ENCODE measurements at regions not wholly inside any gene's neighbourhood (a gene's known extent, or its start where the extent isn't known, plus 50 kb on each side); places are given as distances from the start of the nearest gene placed in this dataset.

GRCh38 chr6:11350294-11350693 lies 117.8 kb upstream of the NEDD9 start:
- 87 to 96% methylated on average over 4 of the region's 4 CpGs for WGBS, 2 donors

GRCh38 chr6:11349880-11350279 lies 117.4 kb upstream of the NEDD9 start:
- Histone ChIP-seq H3K36me3 (no peaks in the 10 kb centered on the region), H3K27me3 (no peaks in the 10 kb centered on the region), H3K9me3 (no peaks in the 10 kb centered on the region), H3K27ac (no peak overlapping the region), H3K4me3 (no peak overlapping the region), H3K4me1 (no peaks in the 10 kb centered on the region)
- no peak for DNase-seq
- TF ChIP-seq POLR2AphosphoS5 (IDR thresholded peaks at IDR 0.05): no peak
- TF ChIP-seq EP300 (IDR thresholded peaks at IDR 0.05): no peak
- no peak for TF ChIP-seq CTCF (IDR thresholded peaks at IDR 0.05)
- no peak for TF ChIP-seq POLR2A (IDR thresholded peaks at IDR 0.05)
- intact Hi-C loops (cut with DNase I): no loop called here

More at GRCh38 chr6:11350294-11350693, 117.8 kb upstream of the NEDD9 start:
- TF ChIP-seq EP300 (IDR thresholded peaks at IDR 0.05): no peak
- no peak for TF ChIP-seq CTCF (IDR thresholded peaks at IDR 0.05)
- no peak for TF ChIP-seq POLR2A (IDR thresholded peaks at IDR 0.05)
- peak in 1 of 4 donors; percentile 11 for TF ChIP-seq POLR2AphosphoS5 (IDR thresholded peaks at IDR 0.05)
- no peaks in the 10 kb centered on the region for H3K36me3 ChIP-seq
- no peak overlapping the region for H3K4me3 ChIP-seq
- H3K9me3 ChIP-seq: no peaks in the 10 kb centered on the region
- H3K4me1 ChIP-seq: no peaks in the 10 kb centered on the region
- intact Hi-C loops (cut with DNase I): no loop called here
- H3K27ac ChIP-seq: no peak overlapping the region
- DNase-seq: no peak
- no peaks in the 10 kb centered on the region for H3K27me3 ChIP-seq

GRCh38 chr6:11346516-11346915 lies 114.0 kb upstream of the NEDD9 start:
- no peaks in the 10 kb centered on the region for H3K9me3 ChIP-seq

GRCh38 chr6:11345536-11345935 lies 113.1 kb upstream of the NEDD9 start:
- WGBS, 2 donors: 95% methylated on average over 5 of the region's 5 CpGs
- intact Hi-C loops (cut with DNase I): no loop called here
- Histone ChIP-seq H3K36me3 (no peaks in the 10 kb centered on the region), H3K27me3 (no peaks in the 10 kb centered on the region), H3K9me3 (no peaks in the 10 kb centered on the region), H3K4me1 (no peaks in the 10 kb centered on the region), H3K27ac (no peak overlapping the region), H3K4me3 (no peak overlapping the region)
- no peak for DNase-seq
- TF ChIP-seq EP300 (IDR thresholded peaks at IDR 0.05): no peak
- no peak for TF ChIP-seq CTCF (IDR thresholded peaks at IDR 0.05)
- no peak for TF ChIP-seq POLR2AphosphoS5 (IDR thresholded peaks at IDR 0.05)
- no peak for TF ChIP-seq POLR2A (IDR thresholded peaks at IDR 0.05)

More at GRCh38 chr6:11346516-11346915, 114.0 kb upstream of the NEDD9 start:
- no peak for DNase-seq
- Histone ChIP-seq H3K27ac (no peak overlapping the region), H3K36me3 (no peaks in the 10 kb centered on the region), H3K27me3 (no peaks in the 10 kb centered on the region), H3K4me1 (no peaks in the 10 kb centered on the region), H3K4me3 (no peak overlapping the region)
- TF ChIP-seq CTCF (IDR thresholded peaks at IDR 0.05) (no peak), POLR2AphosphoS5 (IDR thresholded peaks at IDR 0.05) (no peak), POLR2A (IDR thresholded peaks at IDR 0.05) (no peak), EP300 (IDR thresholded peaks at IDR 0.05) (no peak)
- intact Hi-C loops (cut with DNase I): no loop called here
- WGBS, 2 donors: 79 to 89% methylated on average over 1 of the region's 1 CpG

GRCh38 chr6:11343963-11344723 lies 111.7 kb upstream of the NEDD9 start:
- H3K4me1 ChIP-seq: no peaks in the 10 kb centered on the region
- intact Hi-C loops (cut with DNase I): no loop called here
- no peaks in the 10 kb centered on the region for H3K9me3 ChIP-seq
- no peaks in the 10 kb centered on the region for H3K36me3 ChIP-seq
- H3K27me3 ChIP-seq: no peaks in the 10 kb centered on the region
- H3K4me3 ChIP-seq: no peak overlapping the region
- DNase-seq: no peak
- 49 to 79% methylated on average over 6 of the region's 6 CpGs for WGBS, 2 donors
- TF ChIP-seq POLR2A (IDR thresholded peaks at IDR 0.05) (no peak), POLR2AphosphoS5 (IDR thresholded peaks at IDR 0.05) (no peak), CTCF (IDR thresholded peaks at IDR 0.05) (no peak), EP300 (IDR thresholded peaks at IDR 0.05) (no peak)
- H3K27ac ChIP-seq: no peak overlapping the region
